ENCODE measurements at regions not wholly inside any gene's neighbourhood (a gene's known extent, or its start where the extent isn't known, plus 50 kb on each side); places are given as distances from the start of the nearest gene placed in this dataset.

DNA sequence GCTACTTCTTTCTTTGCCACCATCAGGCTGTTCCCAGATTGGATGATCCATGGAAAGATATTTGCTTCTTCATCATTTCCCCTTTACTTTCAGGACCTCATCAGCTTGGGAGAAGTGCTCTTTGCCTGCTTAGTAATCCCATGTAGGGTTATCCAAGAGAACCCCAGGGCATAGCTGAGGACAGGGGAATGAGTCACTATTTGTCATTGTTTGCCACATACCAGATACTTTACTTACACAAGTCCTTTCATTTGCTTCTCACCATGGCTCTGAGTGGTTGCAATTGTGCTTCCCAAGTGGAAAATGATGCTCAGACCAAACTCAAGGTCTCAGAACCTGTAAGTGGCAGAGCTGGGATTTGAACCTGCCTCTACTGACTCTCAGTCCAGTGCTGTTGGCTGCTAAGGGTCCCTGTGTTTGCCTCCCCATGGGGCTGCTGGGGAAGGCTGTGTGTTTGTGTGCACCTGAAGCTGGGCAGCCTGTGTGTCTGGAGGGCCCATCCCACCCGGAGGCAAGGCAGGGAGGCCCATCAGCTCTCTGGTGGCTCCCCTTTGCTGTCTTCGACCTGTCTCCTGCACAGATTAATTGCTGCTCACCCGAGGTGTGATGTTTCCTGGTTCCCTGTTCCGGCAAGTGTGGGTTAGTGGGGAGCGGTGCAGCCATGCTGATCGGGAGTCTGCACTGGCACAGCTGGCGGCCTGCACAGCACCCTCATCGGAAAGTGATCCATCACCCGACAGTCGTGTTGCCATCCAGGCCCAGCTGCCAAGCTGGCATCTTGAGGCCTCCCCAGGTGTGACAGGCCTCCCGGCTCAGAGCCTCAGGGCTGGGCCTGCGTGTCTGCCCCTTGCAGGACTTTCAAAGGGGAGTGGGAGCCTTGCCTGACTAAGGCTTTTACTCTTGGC is 228.8 kb downstream of the DHX35 start:
- DNase-seq (ENCODE audit: low spot score) (no peak), ATAC-seq (ENCODE audit: low FRiP score) (no peak)
- TF ChIP-seq, protein P1, sequence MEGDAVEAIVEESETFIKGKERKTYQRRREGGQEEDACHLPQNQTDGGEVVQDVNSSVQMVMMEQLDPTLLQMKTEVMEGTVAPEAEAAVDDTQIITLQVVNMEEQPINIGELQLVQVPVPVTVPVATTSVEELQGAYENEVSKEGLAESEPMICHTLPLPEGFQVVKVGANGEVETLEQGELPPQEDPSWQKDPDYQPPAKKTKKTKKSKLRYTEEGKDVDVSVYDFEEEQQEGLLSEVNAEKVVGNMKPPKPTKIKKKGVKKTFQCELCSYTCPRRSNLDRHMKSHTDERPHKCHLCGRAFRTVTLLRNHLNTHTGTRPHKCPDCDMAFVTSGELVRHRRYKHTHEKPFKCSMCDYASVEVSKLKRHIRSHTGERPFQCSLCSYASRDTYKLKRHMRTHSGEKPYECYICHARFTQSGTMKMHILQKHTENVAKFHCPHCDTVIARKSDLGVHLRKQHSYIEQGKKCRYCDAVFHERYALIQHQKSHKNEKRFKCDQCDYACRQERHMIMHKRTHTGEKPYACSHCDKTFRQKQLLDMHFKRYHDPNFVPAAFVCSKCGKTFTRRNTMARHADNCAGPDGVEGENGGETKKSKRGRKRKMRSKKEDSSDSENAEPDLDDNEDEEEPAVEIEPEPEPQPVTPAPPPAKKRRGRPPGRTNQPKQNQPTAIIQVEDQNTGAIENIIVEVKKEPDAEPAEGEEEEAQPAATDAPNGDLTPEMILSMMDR (IDR thresholded peaks at IDR 0.05), result no peak

DNA sequence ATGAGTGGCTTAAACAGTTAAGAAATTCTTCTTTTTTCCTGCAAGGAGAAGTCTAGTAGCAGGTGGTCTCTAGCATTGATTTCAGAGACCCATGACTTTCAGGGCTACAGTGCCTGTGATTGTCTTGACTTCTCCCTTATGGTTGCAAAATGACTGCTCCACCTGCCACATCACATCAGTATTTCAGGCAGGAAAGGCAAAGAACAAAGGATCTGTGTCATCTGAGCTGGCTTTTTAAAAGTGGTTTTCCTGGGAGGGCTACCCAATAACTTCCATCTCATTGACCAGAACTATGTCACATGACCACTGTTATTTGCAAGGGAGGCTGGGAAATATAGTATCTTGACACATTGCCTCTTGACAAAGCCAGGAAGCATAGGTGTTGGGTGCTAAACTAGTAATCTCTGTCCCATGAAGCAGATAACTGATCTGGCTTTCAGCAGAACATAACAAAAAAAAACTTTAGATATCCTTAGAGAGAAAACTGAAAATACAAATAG is 226.2 kb downstream of the DHX35 start:
- DNase-seq (ENCODE audit: low spot score) (no peak), ATAC-seq (ENCODE audit: low FRiP score) (no peak)
- TF ChIP-seq, protein P1 (IDR thresholded peaks at IDR 0.05), result no peak

DNA sequence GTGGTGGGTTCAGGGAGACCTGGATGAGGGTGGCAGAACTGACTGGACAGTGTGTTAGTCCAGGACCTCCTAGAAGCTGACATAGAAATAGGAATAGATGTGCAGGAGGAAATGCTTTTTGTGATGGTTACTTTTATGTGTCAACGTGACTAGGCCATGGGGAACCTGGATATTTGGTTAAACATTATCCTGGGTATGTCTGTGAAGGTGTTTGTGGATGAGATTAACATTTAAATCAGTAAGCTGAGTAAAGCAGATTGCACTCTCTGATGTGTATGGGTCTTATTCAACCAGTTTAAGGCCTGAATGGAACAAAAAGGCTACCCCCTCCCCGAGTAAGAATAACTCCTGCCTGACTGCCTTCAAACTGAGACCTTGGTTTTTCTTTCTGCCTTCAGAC is 219.3 kb downstream of the DHX35 start:
- TF ChIP-seq, protein P1 (IDR thresholded peaks at IDR 0.05), result no peak
- DNase-seq (ENCODE audit: low spot score) (no peak), ATAC-seq (ENCODE audit: low FRiP score) (no peak)

- DNase-seq (ENCODE audit: low spot score), result no peak
- no peak for ATAC-seq (ENCODE audit: low FRiP score)
- TF ChIP-seq, protein P1 (IDR thresholded peaks at IDR 0.05), result no peak
Measured at GRCh38 chr20:39176457-39176856, 214.3 kb downstream of the DHX35 start.

DNA sequence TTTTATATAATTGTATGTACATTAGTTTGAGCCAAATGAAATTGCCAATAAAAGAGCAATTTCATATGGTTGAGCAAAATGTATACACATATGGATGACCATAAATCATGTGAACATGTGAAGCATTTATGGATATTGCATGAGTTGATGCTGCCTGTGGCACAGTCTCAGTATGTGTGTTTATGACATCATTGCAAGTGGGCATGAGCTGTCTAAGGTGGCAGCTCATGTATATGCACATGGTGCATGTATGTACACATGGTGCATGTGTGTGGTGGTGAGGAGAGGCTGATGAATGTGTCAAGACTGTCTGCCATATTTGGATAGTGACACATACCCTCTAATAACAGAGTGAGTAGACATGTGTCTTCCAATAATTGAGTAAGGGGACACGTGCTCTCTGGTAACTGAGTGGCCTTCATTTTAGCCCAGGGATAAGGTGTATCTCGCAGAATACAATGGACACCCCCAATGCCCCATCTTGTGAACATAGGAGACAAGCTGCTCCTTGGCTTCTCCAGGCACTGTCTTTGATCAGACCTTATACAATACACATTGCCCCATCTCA is 208.8 kb downstream of the DHX35 start:
- TF ChIP-seq, protein P1 (IDR thresholded peaks at IDR 0.05), result no peak
- DNase-seq (ENCODE audit: low spot score) (no peak), ATAC-seq (ENCODE audit: low FRiP score) (no peak)

GRCh38 chr20:39165099-39165498 is 203.0 kb downstream of the DHX35 start:
- TF ChIP-seq, protein P1 (IDR thresholded peaks at IDR 0.05), result no peak
- ATAC-seq (ENCODE audit: low FRiP score) (no peak), DNase-seq (ENCODE audit: low spot score) (no peak)

Data from omental fat pad (tissue), 3 donors.